ENCODE measurements at regions not wholly inside any gene's neighbourhood (a gene's known extent, or its start where the extent isn't known, plus 50 kb on each side); places are given as distances from the start of the nearest gene placed in this dataset.

- TF ChIP-seq CTCF (conservative IDR thresholded peaks at IDR 0.05), result no peak
- no peak for TF ChIP-seq EZH2 (IDR thresholded peaks at IDR 0.05; ENCODE audit: low read depth)
Measured at GRCh38 chr10:10956681-10957542, 60.8 kb upstream of the CELF2 start.
